Loucy (cell line): ENCODE measurements at regions not wholly inside any gene's neighbourhood (a gene's known extent, or its start where the extent isn't known, plus 50 kb on each side); places are given as distances from the start of the nearest gene placed in this dataset.

Experiments used
- H2AFZ ChIP-seq: fragments of 200-600 bp; sonication (generic); 2 replicates; pipeline ENCODE4 v1.6.0; 2016; ENCODE audit warnings: antibody characterized with exemption, mild to moderate bottlenecking, low read length, moderate library complexity
- H3F3A ChIP-seq: fragments of 200-600 bp; 2 replicates; pipeline ENCODE4 v1.6.0; 2016; ENCODE audit warnings: antibody characterized with exemption, low read depth, mild to moderate bottlenecking
- H3K27me3 ChIP-seq: fragments of 200-600 bp; sonication (generic); 2 replicates; pipeline ENCODE4 v1.6.1; 2014; ENCODE audit warnings: low read length, mild to moderate bottlenecking; ENCODE audit not compliant: insufficient read depth, poor library complexity, severe bottlenecking
- H3K36me3 ChIP-seq: fragments of 200-600 bp; sonication (generic); 2 replicates; pipeline ENCODE4 v1.6.1; 2016; ENCODE audit warnings: low read length; ENCODE audit not compliant: insufficient read depth
- H3K4me1 ChIP-seq: fragments of 200-600 bp; sonication (generic); 2 replicates; pipeline ENCODE4 v1.5.1; 2014; ENCODE audit warnings: low read length, mild to moderate bottlenecking; ENCODE audit not compliant: insufficient read depth, poor library complexity, severe bottlenecking
- H3K4me2 ChIP-seq: fragments of 200-600 bp; sonication (generic); 2 replicates; pipeline ENCODE4 v1.6.0; 2014; ENCODE audit warnings: antibody characterized with exemption, low read length, low read depth, mild to moderate bottlenecking; ENCODE audit not compliant: poor library complexity, severe bottlenecking
- H3K4me3 ChIP-seq: fragments of 200-600 bp; sonication (generic); 2 replicates; pipeline ENCODE4 v1.5.1; 2014; ENCODE audit warnings: low read length, mild to moderate bottlenecking, mixed read lengths; ENCODE audit not compliant: poor library complexity, severe bottlenecking
- H3K79me2 ChIP-seq: fragments of 200-600 bp; sonication (generic); 2 replicates; pipeline ENCODE4 v1.6.1; 2014; ENCODE audit warnings: low read length; ENCODE audit not compliant: insufficient read depth
- H3K9ac ChIP-seq: fragments of 200-600 bp; sonication (generic); 2 replicates; pipeline ENCODE4 v1.6.0; 2014; ENCODE audit warnings: mild to moderate bottlenecking, low read depth, low read length, moderate library complexity; ENCODE audit not compliant: poor library complexity, severe bottlenecking
- H3K9me2 ChIP-seq: fragments of 200-600 bp; sonication (generic); replicated peaks from 2 replicates; pipeline ENCODE4 v1.6.1; 2016; ENCODE audit warnings: low read depth, low read length, mixed read lengths
- H3K9me3 ChIP-seq: fragments of 200-600 bp; sonication (generic); 2 replicates; pipeline ENCODE4 v1.6.1; 2014; ENCODE audit warnings: mild to moderate bottlenecking, antibody characterized with exemption, low read length, low read depth; ENCODE audit not compliant: insufficient read depth
- H4K20me1 ChIP-seq: fragments of 200-600 bp; sonication (generic); 2 replicates; pipeline ENCODE4 v1.6.0; 2014; ENCODE audit warnings: antibody characterized with exemption, low read length, mild to moderate bottlenecking; ENCODE audit not compliant: insufficient read depth, poor library complexity, severe bottlenecking
- EZH2phosphoT487 ChIP-seq: fragments of 200-600 bp; IDR thresholded peaks from 2 replicates; pipeline ENCODE4 v1.6.1; 2018; ENCODE audit warnings: antibody characterized with exemption, mild to moderate bottlenecking, moderate library complexity, borderline replicate concordance
- TF ChIP-seq, protein P1 (sequence below): fragments of 200-600 bp; sonication (generic); conservative IDR thresholded peaks from 2 replicates; pipeline ENCODE4 v1.5.1; 2014; ENCODE audit warnings: mild to moderate bottlenecking, antibody characterized with exemption, low read length

- Histone ChIP-seq H3K4me3 (no peak overlapping the region), H2AFZ (no peak overlapping the region), H3F3A (no peaks in the 10 kb centered on the region), H3K9ac (no peak overlapping the region), H3K36me3 (no peaks in the 10 kb centered on the region), H4K20me1 (no peaks in the 10 kb centered on the region), H3K4me1 (peaks cover 20% of the 10 kb centered on the region), H3K79me2 (no peaks in the 10 kb centered on the region), H3K27me3 (no peaks in the 10 kb centered on the region), H3K9me2 (no peaks in the 10 kb centered on the region), H3K9me3 (no peaks in the 10 kb centered on the region), H3K4me2 (no peak overlapping the region)
- TF ChIP-seq EZH2phosphoT487 = no peak
- TF ChIP-seq, protein P1, sequence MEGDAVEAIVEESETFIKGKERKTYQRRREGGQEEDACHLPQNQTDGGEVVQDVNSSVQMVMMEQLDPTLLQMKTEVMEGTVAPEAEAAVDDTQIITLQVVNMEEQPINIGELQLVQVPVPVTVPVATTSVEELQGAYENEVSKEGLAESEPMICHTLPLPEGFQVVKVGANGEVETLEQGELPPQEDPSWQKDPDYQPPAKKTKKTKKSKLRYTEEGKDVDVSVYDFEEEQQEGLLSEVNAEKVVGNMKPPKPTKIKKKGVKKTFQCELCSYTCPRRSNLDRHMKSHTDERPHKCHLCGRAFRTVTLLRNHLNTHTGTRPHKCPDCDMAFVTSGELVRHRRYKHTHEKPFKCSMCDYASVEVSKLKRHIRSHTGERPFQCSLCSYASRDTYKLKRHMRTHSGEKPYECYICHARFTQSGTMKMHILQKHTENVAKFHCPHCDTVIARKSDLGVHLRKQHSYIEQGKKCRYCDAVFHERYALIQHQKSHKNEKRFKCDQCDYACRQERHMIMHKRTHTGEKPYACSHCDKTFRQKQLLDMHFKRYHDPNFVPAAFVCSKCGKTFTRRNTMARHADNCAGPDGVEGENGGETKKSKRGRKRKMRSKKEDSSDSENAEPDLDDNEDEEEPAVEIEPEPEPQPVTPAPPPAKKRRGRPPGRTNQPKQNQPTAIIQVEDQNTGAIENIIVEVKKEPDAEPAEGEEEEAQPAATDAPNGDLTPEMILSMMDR = no peak
These were observed 127.0 kb upstream of the AHR start for GRCh38 chr7:17171427-17171826.

DNA sequence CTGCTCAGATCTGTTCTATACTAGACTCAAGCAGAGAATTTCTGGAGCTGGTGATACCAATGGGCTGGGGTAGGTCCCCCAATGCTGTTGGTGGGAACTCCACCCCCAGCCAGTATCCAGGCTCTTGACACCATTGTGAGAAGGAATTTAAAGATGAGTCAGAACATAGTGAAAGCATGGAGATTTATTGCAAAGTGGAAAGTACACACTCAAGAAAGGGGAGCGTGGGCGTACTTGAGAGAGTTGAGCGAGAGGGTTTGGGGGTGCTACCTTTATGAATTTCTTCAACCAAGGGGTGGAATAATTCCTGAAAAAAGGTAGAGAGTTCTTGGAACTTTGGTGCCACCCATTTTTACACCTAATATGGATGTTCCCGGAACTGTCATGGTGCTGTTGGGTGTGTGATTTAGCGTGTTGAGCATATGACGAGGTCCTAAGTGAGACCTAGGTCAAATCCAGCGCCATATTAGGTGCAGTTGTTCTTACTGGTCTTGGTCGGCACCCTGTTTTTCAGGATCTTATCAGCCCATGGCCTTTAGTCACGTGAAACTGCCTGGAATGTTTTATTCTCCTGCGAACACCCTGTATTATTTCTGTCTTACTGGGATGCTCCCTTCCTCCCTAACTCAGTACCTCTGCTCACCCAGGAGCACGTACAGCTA, 122.0 kb upstream of the AHR start:
- Histone ChIP-seq H3F3A (no peaks in the 10 kb centered on the region), H2AFZ (no peak overlapping the region), H3K4me2 (no peak overlapping the region), H3K36me3 (no peaks in the 10 kb centered on the region), H4K20me1 (no peaks in the 10 kb centered on the region), H3K9me2 (no peaks in the 10 kb centered on the region), H3K4me1 (no peaks in the 10 kb centered on the region), H3K27me3 (no peaks in the 10 kb centered on the region), H3K9me3 (no peaks in the 10 kb centered on the region), H3K4me3 (no peak overlapping the region), H3K9ac (no peak overlapping the region), H3K79me2 (no peaks in the 10 kb centered on the region)
- no peak for TF ChIP-seq EZH2phosphoT487
- TF ChIP-seq, protein P1 = no peak

DNA sequence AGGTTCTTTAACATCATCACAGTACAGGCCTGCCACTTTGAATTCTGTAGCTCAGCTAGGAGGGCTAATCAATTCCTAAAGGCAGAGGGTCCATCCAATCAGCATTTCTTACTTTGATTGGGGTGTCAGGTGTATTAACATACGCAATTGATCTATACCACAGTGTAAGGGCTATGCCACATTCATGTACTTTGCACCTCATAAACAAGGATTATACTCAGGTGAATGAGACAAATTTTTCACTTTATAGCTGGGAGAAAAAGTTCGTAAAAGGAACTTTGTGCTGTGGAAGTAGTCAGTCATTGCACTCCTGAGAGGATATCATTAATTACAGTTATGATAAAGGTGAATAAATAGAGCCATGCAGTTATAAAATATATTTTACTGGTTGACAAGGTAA, 119.9 kb upstream of the AHR start:
- no peak overlapping the region for H3K9ac ChIP-seq
- H3K36me3 ChIP-seq = no peaks in the 10 kb centered on the region
- H3K9me2 ChIP-seq = no peaks in the 10 kb centered on the region
- no peak overlapping the region for H2AFZ ChIP-seq
- H3F3A ChIP-seq = no peaks in the 10 kb centered on the region
- TF ChIP-seq EZH2phosphoT487 = no peak
- TF ChIP-seq, protein P1 = no peak
- H3K9me3 ChIP-seq = no peaks in the 10 kb centered on the region
- H3K4me1 ChIP-seq = no peaks in the 10 kb centered on the region
- H3K4me2 ChIP-seq = no peak overlapping the region
- no peaks in the 10 kb centered on the region for H4K20me1 ChIP-seq
- no peak overlapping the region for H3K4me3 ChIP-seq
- H3K27me3 ChIP-seq = no peaks in the 10 kb centered on the region
- H3K79me2 ChIP-seq = no peaks in the 10 kb centered on the region
